GM23248 (cell line): ENCODE measurements at regions not wholly inside any gene's neighbourhood (a gene's known extent, or its start where the extent isn't known, plus 50 kb on each side); places are given as distances from the start of the nearest gene placed in this dataset.

Experiments
- EZH2 ChIP-seq: fragments of 200-600 bp; sonication (generic); IDR thresholded peaks from 2 replicates; pipeline ENCODE4 v1.6.1; 2018; ENCODE audit warnings: antibody characterized with exemption, mild to moderate bottlenecking; ENCODE audit not compliant: insufficient read depth, poor library complexity, severe bottlenecking
- EZH2phosphoT487 ChIP-seq: fragments of 200-600 bp; sonication (generic); IDR thresholded peaks from 2 replicates; pipeline ENCODE4 v1.6.1; 2018; ENCODE audit warnings: antibody characterized with exemption, moderate library complexity, mild to moderate bottlenecking, low read depth; ENCODE audit not compliant: insufficient read depth

DNA sequence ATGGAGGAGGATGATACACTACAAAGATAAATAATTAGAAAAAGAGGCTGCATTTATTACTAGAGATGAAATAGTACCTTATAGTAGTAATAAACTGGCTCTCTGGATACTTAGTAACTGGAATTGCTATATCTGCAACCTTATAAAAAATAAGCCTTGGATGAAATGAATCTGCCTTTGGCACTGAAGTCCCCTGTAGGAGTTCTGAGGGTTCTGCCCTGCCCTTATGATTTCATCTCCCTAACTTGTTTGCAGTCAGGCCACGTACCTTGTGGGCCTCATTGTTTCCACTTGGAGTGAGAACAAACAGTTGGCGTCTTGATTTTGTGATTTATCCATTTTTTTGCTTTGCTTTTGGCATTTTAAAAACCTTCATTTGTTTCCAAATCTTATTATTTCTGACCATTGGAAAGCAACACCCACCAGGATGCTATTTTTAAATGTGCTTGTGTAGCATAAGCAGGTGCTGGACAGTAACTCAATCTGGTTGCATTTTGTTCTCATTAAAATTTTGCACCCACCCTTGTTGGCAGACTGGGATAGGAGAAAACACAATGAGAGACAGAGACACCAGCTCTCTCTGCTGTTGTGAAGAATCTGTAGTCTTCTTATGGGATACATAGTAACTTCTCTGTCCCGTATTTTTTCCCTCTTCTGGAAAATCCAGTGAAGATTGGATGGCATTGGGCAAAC, 518.9 kb upstream of the SGCD start:
- no peak for TF ChIP-seq EZH2
- TF ChIP-seq EZH2phosphoT487: no peak
